NB4 (cell line): ENCODE measurements at regions not wholly inside any gene's neighbourhood (a gene's known extent, or its start where the extent isn't known, plus 50 kb on each side); places are given as distances from the start of the nearest gene placed in this dataset.

Experiments
- DNase-seq: peaks from one replicate; pipeline ENCODE4 v3.0.0; 2010; ENCODE audit warnings: low read depth
- H3K4me3 ChIP-seq: one replicate; pipeline ENCODE4 v1.5.1; 2011; ENCODE audit warnings: mild to moderate bottlenecking, low read depth, low read length, moderate library complexity
- CTCF ChIP-seq: IDR thresholded peaks from one replicate; pipeline ENCODE4 v1.5.1; 2012; ENCODE audit warnings: low read depth, low read length
- MAX ChIP-seq: IDR thresholded peaks from 2 replicates; pipeline ENCODE4 v1.6.1; 2011; ENCODE audit warnings: low read depth, low read length
- MYC ChIP-seq: IDR thresholded peaks from 2 replicates; pipeline ENCODE4 v1.6.1; 2011; ENCODE audit warnings: low read depth, low read length
- POLR2A ChIP-seq: IDR thresholded peaks from 2 replicates; pipeline ENCODE4 v1.6.1; 2011; ENCODE audit warnings: mild to moderate bottlenecking; ENCODE audit not compliant: insufficient read length; ENCODE audit errors: extremely low read depth

- H3K4me3 ChIP-seq: no peak overlapping the region
- TF ChIP-seq MAX (no peak), POLR2A (no peak), CTCF (no peak), MYC (no peak)
- DNase-seq: no peak
Measured at GRCh38 chr7:34392972-34393371, 265.0 kb upstream of the NPSR1 start.

- TF ChIP-seq POLR2A (no peak), CTCF (no peak), MAX (no peak), MYC (no peak)
- DNase-seq: no peak
Measured at GRCh38 chr7:34396437-34397064, 261.5 kb upstream of the NPSR1 start.

GRCh38 chr7:34401776-34402175, 256.2 kb upstream of the NPSR1 start:
- no peak overlapping the region for H3K4me3 ChIP-seq
- TF ChIP-seq MYC (no peak), CTCF (no peak)
- no peak for DNase-seq

More at GRCh38 chr7:34396437-34397064, 261.5 kb upstream of the NPSR1 start:
- no peak overlapping the region for H3K4me3 ChIP-seq

- TF ChIP-seq MYC (no peak), MAX (no peak), POLR2A (no peak), CTCF (no peak)
- no peak for DNase-seq
- H3K4me3 ChIP-seq: no peak overlapping the region
Measured at GRCh38 chr7:34406848-34407530, 251.0 kb upstream of the NPSR1 start.

GRCh38 chr7:34407586-34407985, 250.4 kb upstream of the NPSR1 start:
- H3K4me3 ChIP-seq: no peak overlapping the region
- TF ChIP-seq POLR2A (no peak), MYC (no peak), MAX (no peak), CTCF (no peak)
- DNase-seq: no peak
